Testis (tissue), 2 donors: ENCODE measurements at regions not wholly inside any gene's neighbourhood (a gene's known extent, or its start where the extent isn't known, plus 50 kb on each side); places are given as distances from the start of the nearest gene placed in this dataset.

Experiments
- DNase-seq: peaks from one replicate; pipeline ENCODE4 v3.0.0-alpha.2; 2019
- H3K27ac ChIP-seq, 2 donors: fragments of 200-600 bp; sonication (generic); one replicate each; pipeline ENCODE4 v1.5.1; 2019
- H3K27me3 ChIP-seq: fragments of 200-600 bp; sonication (generic); one replicate; pipeline ENCODE4 v1.5.1; 2019
- H3K36me3 ChIP-seq: fragments of 200-600 bp; sonication (generic); one replicate; pipeline ENCODE4 v1.5.1; 2017; ENCODE audit warnings: low read depth; ENCODE audit errors: missing control alignments
- H3K4me1 ChIP-seq: fragments of 200-600 bp; sonication (generic); one replicate; pipeline ENCODE4 v1.5.1; 2019
- H3K4me3 ChIP-seq, 2 donors: fragments of 200-600 bp; sonication (generic); one replicate each; pipeline ENCODE4 v1.5.1; 2017 to 2019
- H3K9me3 ChIP-seq: fragments of 200-600 bp; sonication (generic); one replicate; pipeline ENCODE4 v1.5.1; 2017
- CTCF ChIP-seq, 3 experiments: fragments of 450-650 bp in 2 of 3; fragments of 200-600 bp in 1 of 3; sonication (generic) in 1 of 3; IDR thresholded peaks; one replicate each; pipeline ENCODE4 v1.5.1; 2016 to 2019; ENCODE audit warnings: antibody characterized with exemption in 3 of 3, mild to moderate bottlenecking in 2 of 3, moderate library complexity in 1 of 3
- POLR2A ChIP-seq: fragments of 450-650 bp; IDR thresholded peaks from one replicate; pipeline ENCODE4 v1.6.1; 2017; ENCODE audit warnings: antibody characterized with exemption, mild to moderate bottlenecking, moderate library complexity
- WGBS, 2 donors: methylation state at CpG; one replicate each; pipeline ENCODE4 v1.1.5; 2018; 5-methylcytosine and 5-hydroxymethylcytosine counted together
- intact Hi-C: fragments of 100-400 bp; cut with DNase I; formaldehyde crosslinking; loops from one replicate; pipeline ENCODE4 v1.15.1; 2023; ENCODE audit warnings: low total_unique reads

DNA sequence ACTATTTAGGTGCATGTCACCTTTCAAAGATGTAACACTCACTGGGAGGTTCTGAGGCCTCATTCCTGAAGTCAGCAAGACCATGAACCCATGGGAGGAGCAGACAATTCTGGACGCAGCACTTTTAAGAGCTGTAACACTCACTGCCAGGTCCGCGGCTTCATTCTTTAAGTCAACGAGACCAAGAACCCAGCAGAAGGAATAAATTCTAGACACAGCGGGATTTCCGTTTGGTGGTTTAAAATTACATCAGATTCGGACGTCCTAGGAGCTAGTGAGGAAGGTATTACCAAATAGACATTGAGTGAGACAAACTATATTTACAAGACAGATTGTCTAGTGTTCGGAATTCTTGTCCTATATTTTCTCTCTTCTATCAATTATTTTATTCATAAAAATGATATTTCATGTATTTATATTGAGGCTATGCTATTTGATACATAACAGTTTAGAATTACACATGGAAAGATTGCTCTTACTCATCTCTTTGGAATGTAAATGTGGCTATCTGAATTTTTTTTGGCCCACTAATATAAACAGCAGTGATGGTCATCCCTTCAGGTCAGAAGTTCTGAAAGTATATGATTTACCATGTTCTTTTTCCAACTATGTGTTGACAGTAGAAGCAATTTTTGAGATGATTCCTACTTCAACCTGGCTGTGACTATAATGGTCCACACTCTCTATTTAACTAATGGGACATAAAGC, 1973.0 kb upstream of the FLRT2 start:
- TF ChIP-seq POLR2A (no peak), CTCF (IDR thresholded peaks at IDR 0.05) (no peak)
- intact Hi-C loops: no loop called here
- Histone ChIP-seq H3K27me3 (no peaks in the 10 kb centered on the region), H3K4me3 (no peak overlapping the region), H3K27ac (no peak overlapping the region), H3K36me3 (no peaks in the 10 kb centered on the region), H3K4me1 (no peaks in the 10 kb centered on the region), H3K9me3 (no peaks in the 10 kb centered on the region)
- DNase-seq: no peak
- WGBS, 2 donors: 55 to 71% methylated on average over 9 of the region's 9 CpGs

GRCh38 chr14:83558946-83559345, 1971.0 kb upstream of the FLRT2 start:
- Histone ChIP-seq H3K4me3 (no peak overlapping the region), H3K36me3 (no peaks in the 10 kb centered on the region), H3K27me3 (no peaks in the 10 kb centered on the region), H3K4me1 (no peaks in the 10 kb centered on the region), H3K9me3 (no peaks in the 10 kb centered on the region), H3K27ac (no peak overlapping the region)
- intact Hi-C loops: no loop called here
- TF ChIP-seq CTCF (IDR thresholded peaks at IDR 0.05) (no peak), POLR2A (no peak)
- no peak for DNase-seq

GRCh38 chr14:83559721-83560120, 1970.2 kb upstream of the FLRT2 start:
- no peaks in the 10 kb centered on the region for H3K36me3 ChIP-seq
- H3K27ac ChIP-seq: no peak overlapping the region
- H3K27me3 ChIP-seq: no peaks in the 10 kb centered on the region
- DNase-seq: no peak
- no peaks in the 10 kb centered on the region for H3K9me3 ChIP-seq
- H3K4me3 ChIP-seq: no peak overlapping the region
- no peak for TF ChIP-seq POLR2A
- no peak for TF ChIP-seq CTCF (IDR thresholded peaks at IDR 0.05)
- intact Hi-C loops: no loop called here
- no peaks in the 10 kb centered on the region for H3K4me1 ChIP-seq

- Histone ChIP-seq H3K27me3 (no peaks in the 10 kb centered on the region), H3K36me3 (no peaks in the 10 kb centered on the region), H3K27ac (no peak overlapping the region), H3K9me3 (no peaks in the 10 kb centered on the region), H3K4me1 (no peaks in the 10 kb centered on the region), H3K4me3 (no peak overlapping the region)
- no peak for DNase-seq
- 92 to 100% methylated on average over 1 to 7 of the region's 7 CpGs for WGBS, 2 donors
- TF ChIP-seq POLR2A (no peak), CTCF (IDR thresholded peaks at IDR 0.05) (no peak)
- intact Hi-C loops: no loop called here
Measured at GRCh38 chr14:83561261-83561660, 1968.7 kb upstream of the FLRT2 start.

GRCh38 chr14:83566567-83566966, 1963.4 kb upstream of the FLRT2 start:
- no peak overlapping the region for H3K27ac ChIP-seq
- no peak for DNase-seq
- H3K4me3 ChIP-seq: no peak overlapping the region
- TF ChIP-seq POLR2A (no peak), CTCF (IDR thresholded peaks at IDR 0.05) (no peak)
- H3K9me3 ChIP-seq: no peaks in the 10 kb centered on the region
- H3K27me3 ChIP-seq: no peaks in the 10 kb centered on the region
- H3K36me3 ChIP-seq: no peaks in the 10 kb centered on the region
- WGBS, 2 donors: 82 to 96% methylated on average over 1 of the region's 1 CpG
- intact Hi-C loops: no loop called here
- no peaks in the 10 kb centered on the region for H3K4me1 ChIP-seq
